Mucosa of stomach (tissue), 1 donor: ENCODE measurements at regions not wholly inside any gene's neighbourhood (a gene's known extent, or its start where the extent isn't known, plus 50 kb on each side); places are given as distances from the start of the nearest gene placed in this dataset.
"Not testable (repeated sequence)": the region's sequence is repeated elsewhere in the genome, so short reads cannot be mapped to it uniquely, and the experiment has no call there.

Experiments
- H3K27me3 ChIP-seq: one replicate; pipeline ENCODE4 v1.7.0; 2013; ENCODE audit warnings: mild to moderate bottlenecking, low read length; ENCODE audit not compliant: control insufficient read depth, insufficient read depth
- H3K36me3 ChIP-seq: one replicate; pipeline ENCODE4 v1.7.0; 2013; ENCODE audit warnings: low read length; ENCODE audit not compliant: control insufficient read depth, insufficient read depth
- H3K4me1 ChIP-seq: one replicate; pipeline ENCODE4 v1.7.0; 2013; ENCODE audit warnings: mild to moderate bottlenecking, low read length; ENCODE audit not compliant: control insufficient read depth, insufficient read depth
- H3K4me3 ChIP-seq: one replicate; pipeline ENCODE4 v1.7.0; 2013; ENCODE audit warnings: low read length
- H3K9ac ChIP-seq: one replicate; pipeline ENCODE4 v1.7.0; 2013; ENCODE audit warnings: mild to moderate bottlenecking, low read length, moderate library complexity
- H3K9me3 ChIP-seq: one replicate; pipeline ENCODE4 v1.7.0; 2013; ENCODE audit warnings: mild to moderate bottlenecking, low read length, moderate library complexity; ENCODE audit not compliant: control insufficient read depth
- donor health status: Pancreatic carcinoma.

- H3K9me3 ChIP-seq: no peaks in the 10 kb centered on the region
- no peaks in the 10 kb centered on the region for H3K4me1 ChIP-seq
- no peaks in the 10 kb centered on the region for H3K36me3 ChIP-seq
- H3K9ac ChIP-seq: no peak overlapping the region
- H3K4me3 ChIP-seq: no peak overlapping the region
- no peaks in the 10 kb centered on the region for H3K27me3 ChIP-seq
Measured at GRCh38 chr14:71553779-71554178, 378.4 kb upstream of the RGS6 start.

- Histone ChIP-seq H3K4me3 (no peak overlapping the region), H3K9me3 (no peaks in the 10 kb centered on the region), H3K36me3 (no peaks in the 10 kb centered on the region), H3K27me3 (no peaks in the 10 kb centered on the region), H3K4me1 (no peaks in the 10 kb centered on the region), H3K9ac (no peak overlapping the region)
Measured at GRCh38 chr14:71554323-71554722, 377.9 kb upstream of the RGS6 start.

GRCh38 chr14:71554959-71555612 lies 377.1 kb upstream of the RGS6 start:
- H3K9ac ChIP-seq: no peak overlapping the region
- H3K4me3 ChIP-seq: no peak overlapping the region
- H3K27me3 ChIP-seq: no peaks in the 10 kb centered on the region
- no peaks in the 10 kb centered on the region for H3K36me3 ChIP-seq
- H3K4me1 ChIP-seq: no peaks in the 10 kb centered on the region
- H3K9me3 ChIP-seq: no peaks in the 10 kb centered on the region

- no peak overlapping the region for H3K9ac ChIP-seq
- no peaks in the 10 kb centered on the region for H3K4me1 ChIP-seq
- no peaks in the 10 kb centered on the region for H3K9me3 ChIP-seq
- H3K27me3 ChIP-seq: no peaks in the 10 kb centered on the region
- no peaks in the 10 kb centered on the region for H3K36me3 ChIP-seq
- no peak overlapping the region for H3K4me3 ChIP-seq
Measured at GRCh38 chr14:71555654-71556559, 376.3 kb upstream of the RGS6 start.

GRCh38 chr14:71556730-71557129 lies 375.5 kb upstream of the RGS6 start:
- H3K9me3 ChIP-seq: no peaks in the 10 kb centered on the region
- H3K27me3 ChIP-seq: no peaks in the 10 kb centered on the region
- H3K36me3 ChIP-seq: no peaks in the 10 kb centered on the region
- no peaks in the 10 kb centered on the region for H3K4me1 ChIP-seq
- H3K9ac ChIP-seq: no peak overlapping the region
- no peak overlapping the region for H3K4me3 ChIP-seq

GRCh38 chr14:71557351-71557750 lies 374.9 kb upstream of the RGS6 start:
- H3K9ac ChIP-seq: no peak overlapping the region
- H3K4me3 ChIP-seq: no peak overlapping the region
- H3K4me1 ChIP-seq: no peaks in the 10 kb centered on the region
- no peaks in the 10 kb centered on the region for H3K9me3 ChIP-seq
- no peaks in the 10 kb centered on the region for H3K36me3 ChIP-seq
- H3K27me3 ChIP-seq: no peaks in the 10 kb centered on the region

GRCh38 chr14:71558943-71559342 lies 373.3 kb upstream of the RGS6 start:
- H3K27me3 ChIP-seq, H3K9ac ChIP-seq, H3K4me3 ChIP-seq, H3K4me1 ChIP-seq, H3K9me3 ChIP-seq, H3K36me3 ChIP-seq: not testable (repeated sequence)

GRCh38 chr14:71560751-71561150 lies 371.5 kb upstream of the RGS6 start:
- Histone ChIP-seq H3K9me3 (no peaks in the 10 kb centered on the region), H3K4me3 (no peak overlapping the region), H3K27me3 (no peaks in the 10 kb centered on the region), H3K4me1 (no peaks in the 10 kb centered on the region), H3K9ac (no peak overlapping the region), H3K36me3 (no peaks in the 10 kb centered on the region)

- Histone ChIP-seq H3K9me3 (no peaks in the 10 kb centered on the region), H3K4me1 (no peaks in the 10 kb centered on the region)
Measured at GRCh38 chr14:71563492-71564153, 368.6 kb upstream of the RGS6 start.

GRCh38 chr14:71566276-71566675 lies 366.0 kb upstream of the RGS6 start:
- Histone ChIP-seq H3K9ac (no peak overlapping the region), H3K4me1 (no peaks in the 10 kb centered on the region), H3K36me3 (no peaks in the 10 kb centered on the region), H3K4me3 (no peak overlapping the region), H3K27me3 (no peaks in the 10 kb centered on the region), H3K9me3 (no peaks in the 10 kb centered on the region)

More at GRCh38 chr14:71563492-71564153, 368.6 kb upstream of the RGS6 start:
- H3K27me3 ChIP-seq: no peaks in the 10 kb centered on the region
- H3K9ac ChIP-seq: no peak overlapping the region
- H3K4me3 ChIP-seq: no peak overlapping the region
- no peaks in the 10 kb centered on the region for H3K36me3 ChIP-seq

GRCh38 chr14:71567499-71568133 lies 364.6 kb upstream of the RGS6 start:
- H3K4me1 ChIP-seq, H3K36me3 ChIP-seq, H3K4me3 ChIP-seq, H3K27me3 ChIP-seq, H3K9me3 ChIP-seq, H3K9ac ChIP-seq: not testable (repeated sequence)

- Histone ChIP-seq H3K27me3 (no peaks in the 10 kb centered on the region), H3K4me3 (no peak overlapping the region), H3K4me1 (peaks cover 16% of the 10 kb centered on the region), H3K36me3 (no peaks in the 10 kb centered on the region), H3K9ac (no peak overlapping the region), H3K9me3 (no peaks in the 10 kb centered on the region)
Measured at GRCh38 chr14:71574976-71575375, 357.3 kb upstream of the RGS6 start.
